SK-N-SH (cell line): ENCODE measurements at regions not wholly inside any gene's neighbourhood (a gene's known extent, or its start where the extent isn't known, plus 50 kb on each side); places are given as distances from the start of the nearest gene placed in this dataset.

Source experiments
- CHD2 ChIP-seq: fragments of 150-350 bp; IDR thresholded peaks from 2 replicates; pipeline ENCODE4 v1.6.1; 2018; ENCODE audit warnings: low read length; ENCODE audit not compliant: partially characterized antibody
- CTCF ChIP-seq: fragments of 200-600 bp; sonication (generic); IDR thresholded peaks from 2 replicates; pipeline ENCODE4 v1.6.1; 2017; ENCODE audit warnings: antibody characterized with exemption, mild to moderate bottlenecking, moderate library complexity
- MAX ChIP-seq: IDR thresholded peaks from 2 replicates; pipeline ENCODE4 v1.4.0; 2012; ENCODE audit warnings: low read depth
- NFIC ChIP-seq: IDR thresholded peaks from 2 replicates; pipeline ENCODE4 v1.4.0; 2012; ENCODE audit warnings: borderline replicate concordance
- PBX3 ChIP-seq: IDR thresholded peaks from 2 replicates; pipeline ENCODE4; 2012
- POLR2AphosphoS5 ChIP-seq: IDR thresholded peaks from 2 replicates; pipeline ENCODE4 v1.6.1; 2012; ENCODE audit warnings: low read depth, low read length
- RAD21 ChIP-seq: IDR thresholded peaks from 2 replicates; pipeline ENCODE4 v1.6.1; 2012; ENCODE audit warnings: mild to moderate bottlenecking, low read length
- RCOR1 ChIP-seq: fragments of 150-350 bp; IDR thresholded peaks from 2 replicates; pipeline ENCODE4 v1.6.1; 2017; ENCODE audit warnings: antibody characterized with exemption, low read length
- REST ChIP-seq: IDR thresholded peaks from 2 replicates; pipeline ENCODE4 v1.6.1; 2012; ENCODE audit warnings: mild to moderate bottlenecking, low read depth, low read length, moderate library complexity
- RFX5 ChIP-seq: IDR thresholded peaks from 2 replicates; pipeline ENCODE4 v1.6.1; 2012; ENCODE audit warnings: mild to moderate bottlenecking, improper control_type of control experiment, low read length
- TAF1 ChIP-seq: IDR thresholded peaks from 2 replicates; pipeline ENCODE4 v1.6.1; 2012; ENCODE audit warnings: low read depth, mild to moderate bottlenecking, low read length, moderate library complexity, borderline replicate concordance
- ZBTB33 ChIP-seq: IDR thresholded peaks from 2 replicates; pipeline ENCODE4 v1.4.0; 2012; ENCODE audit warnings: low read depth, borderline replicate concordance

GRCh38 chr3:177525414-177525813 is 328.1 kb upstream of the TBL1XR1 start:
- TF ChIP-seq POLR2AphosphoS5, result no peak
- TF ChIP-seq CTCF, result no peak
- no peak for TF ChIP-seq NFIC
- no peak for TF ChIP-seq RCOR1
- no peak for TF ChIP-seq PBX3
- no peak for TF ChIP-seq MAX
- TF ChIP-seq ZBTB33, result no peak
- TF ChIP-seq CHD2, result no peak
- TF ChIP-seq REST, result no peak
- TF ChIP-seq RFX5, result no peak
- TF ChIP-seq RAD21, result no peak
- no peak for TF ChIP-seq TAF1
